NCI-H2227 (cell line): ENCODE measurements at regions not wholly inside any gene's neighbourhood (a gene's known extent, or its start where the extent isn't known, plus 50 kb on each side); places are given as distances from the start of the nearest gene placed in this dataset.
"Not testable (repeated sequence)": the region's sequence is repeated elsewhere in the genome, so short reads cannot be mapped to it uniquely, and the experiment has no call there.

ENCODE experiments used
- DNase-seq: peaks from one replicate; lab custom pipeline; 2025; ENCODE audit not compliant: unreplicated experiment; lab: John Stamatoyannopoulos, UW

DNA sequence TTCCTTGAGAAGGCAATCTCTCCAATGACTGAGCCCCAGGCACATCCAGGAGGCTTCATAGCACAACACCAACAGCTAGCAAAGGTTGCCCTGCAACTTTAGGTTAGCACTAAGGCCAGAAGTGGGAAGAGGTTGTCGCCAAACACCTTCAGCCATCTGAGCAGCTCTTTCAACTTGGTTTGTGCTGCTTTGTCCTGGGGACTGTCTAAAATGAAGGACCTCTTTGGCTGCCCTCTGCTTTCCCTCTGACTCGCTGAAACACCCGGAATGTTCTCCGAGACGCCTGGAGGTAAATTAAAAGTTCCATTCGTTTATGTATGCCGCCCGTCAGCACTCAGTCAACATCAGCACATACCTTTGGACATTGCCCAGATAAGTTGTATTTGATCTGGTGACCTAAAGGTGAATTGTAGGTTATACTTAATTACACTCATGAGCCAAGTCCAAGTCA is 121.2 kb upstream of the NR2F2 start:
- no peak for DNase-seq

DNA sequence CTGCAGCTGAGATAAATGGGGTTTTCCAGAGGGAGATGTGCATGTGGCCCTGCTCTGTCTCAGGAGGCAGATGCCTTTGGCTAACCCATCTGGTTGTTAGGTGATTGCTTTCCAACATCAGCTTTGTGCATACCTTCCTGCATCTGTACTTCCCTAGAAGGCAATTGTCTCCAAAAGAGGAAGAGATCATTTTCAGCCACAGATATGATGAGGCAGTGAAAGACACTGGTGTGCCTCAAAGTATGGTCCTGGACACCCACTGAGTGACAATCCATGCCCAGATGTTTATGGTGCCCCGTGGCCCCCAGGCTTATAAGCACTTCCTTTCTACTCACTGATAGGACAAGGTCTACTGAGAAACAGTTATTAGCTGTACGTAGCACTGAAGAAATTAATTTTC is 117.5 kb upstream of the NR2F2 start:
- DNase-seq: no peak

DNA sequence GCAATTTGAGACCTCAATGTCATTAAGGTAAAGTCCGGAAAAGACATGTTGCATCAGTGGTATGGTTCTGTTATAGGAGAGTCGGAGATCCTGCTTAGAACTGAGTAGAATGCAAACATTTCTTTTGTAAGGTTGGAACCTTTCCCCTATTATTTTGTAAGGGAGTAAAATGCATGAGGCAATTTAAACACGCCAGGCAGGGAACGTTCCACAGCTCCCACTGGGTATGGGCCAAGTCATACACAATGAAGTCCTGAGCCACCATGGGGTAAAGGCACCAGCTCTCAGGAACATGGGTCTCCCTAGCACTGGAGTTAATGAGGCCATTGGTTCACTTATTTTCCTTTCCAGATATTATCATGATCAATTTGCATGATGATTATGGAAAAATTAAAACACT is 116.6 kb upstream of the NR2F2 start:
- DNase-seq: no peak

DNA sequence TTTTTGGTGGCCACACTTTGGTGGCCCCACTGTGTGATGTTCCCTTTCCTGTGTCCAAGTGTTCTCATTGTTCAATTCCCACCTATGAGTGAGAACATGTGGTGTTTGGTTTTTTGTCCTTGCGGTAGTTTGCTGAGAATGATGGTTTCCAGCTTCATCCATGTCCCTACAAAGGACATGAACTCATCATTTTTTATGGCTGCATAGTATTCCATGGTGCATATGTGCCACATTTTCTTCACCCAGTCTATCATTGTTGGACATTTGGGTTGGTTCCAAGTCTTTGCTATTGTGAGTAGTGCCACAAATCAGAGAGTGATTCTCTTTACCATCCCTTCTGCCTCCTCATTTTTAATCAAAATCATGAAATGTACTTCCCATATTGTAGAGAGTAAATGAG is 114.0 kb upstream of the NR2F2 start:
- DNase-seq: not testable (repeated sequence)

DNA sequence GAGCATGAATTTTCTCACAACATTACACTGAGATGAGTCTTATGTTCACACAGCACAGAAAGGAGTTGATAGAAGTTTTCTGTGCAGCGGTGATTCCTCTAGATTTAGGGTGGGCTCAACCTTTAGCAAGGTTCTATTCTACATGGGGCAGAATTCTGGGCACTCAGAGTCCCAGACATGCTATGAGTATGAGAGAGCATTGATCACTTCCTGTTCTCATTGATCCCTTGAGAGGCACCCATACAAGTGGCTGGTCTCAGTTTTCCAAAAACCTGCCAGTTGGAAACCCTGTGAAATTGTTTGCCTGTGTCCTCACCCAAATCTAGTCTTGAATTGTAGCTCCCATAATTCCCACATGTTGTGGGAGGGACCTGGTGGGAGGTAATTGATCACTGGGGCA is 112.5 kb upstream of the NR2F2 start:
- DNase-seq: no peak

DNA sequence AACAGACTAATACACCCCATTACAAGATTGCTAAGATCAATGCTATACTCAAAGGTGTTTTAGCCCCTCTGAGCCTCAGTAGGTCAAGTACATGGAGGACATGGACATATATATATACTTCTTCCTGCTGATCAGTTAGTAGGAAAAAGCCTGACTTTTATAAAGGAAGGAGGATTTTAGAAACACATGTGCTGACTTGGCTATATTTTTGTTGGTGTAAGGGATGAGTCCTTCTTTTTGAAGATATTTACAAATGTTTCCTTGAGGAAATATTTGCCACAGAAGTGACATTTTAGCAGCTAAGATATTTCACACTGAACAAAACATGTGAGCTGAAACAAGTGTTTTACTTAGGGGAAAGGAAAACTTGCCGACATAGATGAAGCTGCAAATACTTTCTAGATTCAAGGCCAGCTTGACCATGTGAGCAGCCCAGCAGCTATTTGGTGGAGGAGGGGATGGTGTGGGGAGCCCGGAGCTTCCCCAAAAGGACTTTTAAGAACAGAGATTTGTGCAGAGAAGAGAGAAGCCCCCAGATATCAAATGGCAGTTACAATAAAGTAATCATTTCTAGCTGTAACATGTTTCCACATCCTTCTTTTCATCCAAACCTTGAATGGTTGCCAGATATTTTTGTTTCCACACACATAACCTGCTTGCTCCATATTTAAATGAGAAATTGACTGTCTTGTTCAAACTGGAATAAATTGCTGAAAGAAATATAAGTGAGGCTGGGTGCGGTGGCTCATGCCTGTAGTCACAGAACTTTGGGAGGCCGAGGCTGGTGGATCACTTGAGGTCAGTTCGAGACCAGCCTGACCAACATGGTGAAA is 111.7 kb upstream of the NR2F2 start:
- no peak for DNase-seq

DNA sequence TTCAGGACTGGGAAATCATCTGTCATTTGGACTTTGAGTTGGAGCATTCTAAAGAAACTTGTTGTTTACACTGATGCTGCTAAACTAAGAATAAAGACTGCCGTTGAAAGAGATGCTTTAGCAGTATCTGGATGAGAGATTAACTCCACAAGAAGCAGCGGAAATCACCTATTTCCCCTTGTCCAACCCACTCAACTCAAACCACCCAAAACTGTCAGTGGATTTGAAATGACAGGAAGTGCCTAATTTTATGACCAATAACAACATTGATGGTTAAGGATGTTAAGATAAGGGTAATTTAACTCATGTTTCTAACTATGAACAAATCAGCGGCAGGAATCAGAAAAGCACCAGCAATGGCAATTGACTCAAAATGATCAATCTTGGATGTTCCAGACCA is 110.8 kb upstream of the NR2F2 start:
- DNase-seq: no peak

DNA sequence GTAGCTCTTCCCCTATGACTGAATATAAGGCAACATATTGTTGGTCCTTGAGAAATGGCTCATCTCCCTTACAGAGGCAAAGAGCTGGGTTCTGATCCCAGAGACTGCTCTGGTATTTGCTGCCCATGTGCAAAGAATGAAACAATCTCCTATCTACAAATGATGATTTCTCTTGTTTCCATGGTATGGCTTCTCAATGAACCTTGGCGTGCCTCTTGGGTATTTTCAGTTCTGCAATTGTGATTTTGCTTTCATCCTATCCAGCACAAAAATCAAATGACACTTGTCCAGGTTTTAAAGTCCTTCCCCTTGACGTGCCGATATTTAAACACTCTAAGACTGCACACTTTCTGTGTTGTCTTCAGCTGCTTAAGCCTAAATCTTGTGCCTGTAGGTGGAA is 109.8 kb upstream of the NR2F2 start:
- no peak for DNase-seq

DNA sequence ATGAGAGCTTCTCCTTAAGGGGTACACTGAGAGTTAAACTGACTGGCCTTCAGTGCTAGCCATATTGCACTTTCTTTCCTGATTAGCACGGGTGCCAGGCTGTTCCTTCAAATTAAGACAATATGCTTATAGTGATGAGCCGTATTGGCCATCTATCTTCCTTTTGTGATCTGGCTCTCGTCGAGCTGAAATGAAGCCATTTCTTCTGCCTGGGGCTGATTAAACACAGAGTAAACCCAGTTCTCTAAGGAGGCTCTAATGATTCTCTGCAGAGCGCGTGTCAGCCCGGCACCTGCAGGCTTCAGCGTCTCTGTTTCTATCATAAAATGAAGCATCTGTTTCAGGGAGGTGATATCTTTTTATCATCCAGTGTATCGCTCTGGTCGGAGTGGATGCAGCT is 107.5 kb upstream of the NR2F2 start:
- DNase-seq: no peak

DNA sequence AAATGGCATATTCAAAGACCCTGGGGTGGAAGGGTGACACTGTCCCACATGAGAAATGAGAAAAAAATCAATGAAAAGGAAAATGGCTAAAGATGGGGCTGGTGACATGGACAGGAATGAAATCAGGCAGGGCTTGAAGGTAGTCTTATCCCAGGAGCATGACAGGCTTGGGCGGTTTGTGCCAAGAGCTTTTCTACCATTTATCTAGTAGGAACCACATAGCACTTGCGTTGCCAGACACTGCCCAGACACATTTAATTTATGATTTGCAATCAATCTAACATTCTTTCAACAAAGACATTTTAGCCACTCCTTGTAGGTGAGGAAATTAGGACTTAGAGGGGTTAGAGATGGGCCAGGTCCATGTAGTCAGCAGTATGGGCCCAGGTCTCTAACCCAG is 106.6 kb upstream of the NR2F2 start:
- DNase-seq: no peak

DNA sequence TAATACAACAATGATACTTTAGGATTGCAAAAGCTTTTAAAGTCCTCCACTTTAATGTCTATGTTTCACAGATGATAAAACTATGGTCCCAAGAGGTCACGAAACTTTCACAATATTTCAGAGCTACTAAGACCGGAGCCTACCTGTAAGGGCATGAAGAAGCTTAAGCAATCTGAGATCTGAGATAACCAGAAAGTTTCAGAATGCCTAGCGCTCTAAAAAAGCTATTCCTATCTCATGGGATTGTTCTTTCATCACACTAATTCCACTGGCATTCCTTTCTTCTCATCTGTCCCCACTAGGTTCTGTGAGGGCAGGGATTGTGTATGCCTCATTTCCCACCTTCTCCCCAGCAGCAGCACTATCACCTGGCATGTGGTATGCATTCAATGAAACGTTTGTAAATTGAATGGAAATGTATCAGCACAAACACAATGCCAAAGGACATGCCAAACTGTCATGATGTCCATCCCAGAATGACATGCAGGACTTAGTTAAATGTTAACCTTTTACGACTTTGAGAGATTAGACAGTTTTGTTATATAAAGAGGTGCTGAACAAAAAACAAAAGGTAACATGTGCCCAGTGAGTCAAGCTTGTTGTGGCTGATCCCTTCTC is 104.7 kb upstream of the NR2F2 start:
- no peak for DNase-seq

DNA sequence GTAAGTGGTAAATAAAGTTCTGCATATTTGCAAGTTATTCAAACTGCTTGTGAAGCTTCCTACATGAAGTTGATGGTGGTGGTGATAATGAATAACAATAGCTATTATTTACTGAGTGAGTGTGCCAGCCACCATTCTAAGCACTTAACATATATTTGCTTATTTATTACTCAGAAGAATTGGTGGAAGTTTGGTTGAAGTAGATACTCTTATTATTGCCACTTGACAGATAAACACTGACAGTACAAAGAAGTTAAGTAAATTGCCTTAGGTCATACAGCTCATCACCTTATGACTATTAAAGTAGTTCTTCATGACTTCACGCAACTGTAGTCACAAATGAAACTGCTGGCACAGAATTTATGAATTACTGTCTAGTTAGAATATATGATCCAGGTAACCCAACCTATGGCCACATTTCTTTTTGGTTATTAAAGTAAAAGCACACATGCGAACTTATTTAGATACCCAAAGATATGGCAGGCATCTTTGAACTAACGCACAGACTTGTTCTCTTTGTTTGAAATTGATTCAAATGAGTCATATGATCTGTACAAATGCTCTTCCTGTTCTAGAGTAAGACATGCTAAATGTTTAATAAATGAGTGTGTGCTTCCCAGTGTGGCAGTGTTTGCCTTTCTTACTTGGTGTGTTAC is 99.8 kb upstream of the NR2F2 start:
- DNase-seq: no peak

DNA sequence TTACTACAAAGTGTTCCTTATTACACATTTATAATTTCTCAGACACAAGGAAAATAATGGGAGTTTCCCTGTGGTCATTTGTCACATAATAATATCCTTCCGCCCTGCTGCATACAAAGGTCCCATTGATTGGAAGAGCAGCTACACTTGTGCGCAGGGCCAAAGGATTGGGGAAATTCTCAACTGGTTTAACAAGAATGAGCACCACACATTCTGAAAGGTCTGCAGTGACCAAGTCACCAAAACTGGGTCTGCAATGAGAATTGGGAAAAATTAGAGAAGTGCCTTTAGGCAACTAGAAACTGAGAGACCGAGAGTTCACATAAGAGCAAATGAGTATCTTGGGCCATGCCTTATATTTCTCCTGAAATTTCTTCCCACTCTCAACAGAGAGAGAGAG is 98.2 kb upstream of the NR2F2 start:
- no peak for DNase-seq

DNA sequence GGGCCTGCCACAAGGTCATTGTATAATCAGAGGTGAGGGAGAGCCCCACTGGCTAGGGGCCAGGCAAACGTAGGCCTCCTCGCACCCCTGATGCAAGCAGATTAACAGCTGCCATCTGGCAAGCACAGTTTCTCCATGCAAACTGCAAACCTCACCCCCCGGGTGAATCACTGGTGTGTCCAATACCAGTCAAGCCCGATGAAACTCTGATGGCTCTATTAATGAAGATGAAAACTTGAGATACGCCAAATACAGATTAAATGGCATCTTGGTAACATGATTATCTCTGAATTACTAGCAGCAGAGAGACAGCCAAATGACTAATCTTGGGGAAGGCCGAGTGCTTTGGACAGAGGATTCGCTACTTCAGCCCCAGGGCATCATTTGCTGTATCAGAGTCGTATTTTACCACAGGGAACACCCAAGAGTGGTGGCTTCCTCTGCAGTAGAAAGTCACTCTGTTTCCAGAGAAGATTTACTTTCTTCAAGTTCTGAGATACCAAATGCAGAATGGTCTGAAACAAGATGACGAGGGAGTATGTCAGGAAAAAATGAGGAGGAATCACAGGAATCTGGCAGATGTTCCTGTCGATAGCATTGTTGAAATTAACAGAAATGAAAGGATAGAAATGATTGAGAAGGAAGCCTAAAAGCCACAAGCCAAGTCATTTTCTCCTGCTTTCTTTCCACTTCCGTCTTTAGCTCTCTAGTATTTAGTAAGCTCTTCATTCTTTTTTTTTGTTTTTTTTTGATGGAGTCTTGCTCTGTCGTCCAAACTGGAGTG is 96.2 kb upstream of the NR2F2 start:
- DNase-seq: no peak

DNA sequence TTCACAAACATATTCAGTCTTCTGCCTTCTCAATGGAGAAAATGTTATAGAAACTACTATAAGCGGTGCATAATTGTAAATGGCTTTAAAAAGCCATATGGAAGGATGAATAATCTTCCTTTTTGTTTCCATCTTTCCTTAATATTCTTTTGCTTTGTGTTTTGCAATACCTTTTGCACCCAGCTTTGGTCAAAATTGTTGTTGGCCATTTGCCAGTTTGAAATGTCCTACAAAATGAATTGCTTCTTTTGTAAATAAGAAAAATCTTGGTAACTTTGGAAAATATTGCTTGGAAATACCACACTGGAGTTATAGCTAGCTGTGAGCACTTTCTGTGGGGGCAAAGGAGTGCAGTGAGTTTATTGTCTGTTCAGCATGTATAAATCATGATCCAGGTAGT is 93.5 kb upstream of the NR2F2 start:
- DNase-seq: no peak

DNA sequence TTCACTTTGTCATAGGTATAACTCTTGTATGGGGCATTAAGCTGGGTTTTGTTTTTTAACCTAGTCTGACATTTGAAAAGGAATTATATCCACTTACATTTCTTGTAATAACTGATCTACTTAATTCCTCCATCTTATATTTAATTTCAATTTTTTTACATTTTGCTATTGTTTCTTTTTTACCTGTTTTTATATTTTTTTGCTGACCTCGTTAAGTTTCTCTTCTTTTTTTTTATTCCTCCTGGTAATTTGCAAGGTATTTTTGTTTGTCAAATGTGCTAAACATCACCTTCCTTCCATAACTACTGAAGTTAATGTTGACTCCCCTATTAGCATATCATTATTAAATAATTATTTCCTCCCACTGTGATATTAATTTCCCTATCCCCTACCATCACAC is 87.7 kb upstream of the NR2F2 start:
- DNase-seq: no peak

DNA sequence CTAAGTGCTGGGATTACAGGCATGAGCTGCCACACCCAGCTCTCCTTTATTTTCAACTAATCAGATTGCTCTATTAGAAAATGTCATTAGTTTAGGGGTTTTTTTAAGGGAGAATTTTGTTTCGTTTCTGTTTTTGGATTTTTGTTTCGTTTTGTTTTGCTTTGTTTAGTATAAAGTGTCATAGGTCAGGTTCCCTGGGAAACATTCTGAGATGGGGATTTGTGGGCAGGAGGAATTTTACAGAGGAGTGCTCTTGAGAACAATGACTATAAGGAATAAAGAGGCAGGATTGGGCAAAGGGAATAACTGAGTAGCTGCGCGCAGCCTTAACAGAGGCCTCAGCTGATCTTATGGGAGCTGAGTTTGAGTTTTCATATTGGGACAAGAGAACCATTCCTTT is 86.8 kb upstream of the NR2F2 start:
- DNase-seq: no peak

DNA sequence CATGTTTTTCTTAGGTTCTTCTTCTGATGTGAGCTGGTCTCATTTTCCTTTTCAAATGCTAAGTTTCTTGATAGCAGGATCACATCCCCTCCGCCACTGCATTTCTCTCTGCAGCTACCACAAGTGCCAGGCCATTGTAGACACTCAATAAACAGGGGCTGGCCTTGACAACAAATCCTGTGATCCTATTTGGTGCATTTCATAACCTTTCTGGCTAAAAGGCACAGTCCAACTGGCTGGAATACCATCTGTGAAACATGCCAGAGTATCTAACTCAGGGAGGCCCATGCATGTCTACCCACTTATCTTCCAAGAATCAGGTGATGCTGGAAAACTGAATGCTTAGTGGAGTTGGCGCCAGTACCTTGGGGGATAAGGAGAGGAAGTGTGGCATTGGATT is 85.2 kb upstream of the NR2F2 start:
- no peak for DNase-seq

DNA sequence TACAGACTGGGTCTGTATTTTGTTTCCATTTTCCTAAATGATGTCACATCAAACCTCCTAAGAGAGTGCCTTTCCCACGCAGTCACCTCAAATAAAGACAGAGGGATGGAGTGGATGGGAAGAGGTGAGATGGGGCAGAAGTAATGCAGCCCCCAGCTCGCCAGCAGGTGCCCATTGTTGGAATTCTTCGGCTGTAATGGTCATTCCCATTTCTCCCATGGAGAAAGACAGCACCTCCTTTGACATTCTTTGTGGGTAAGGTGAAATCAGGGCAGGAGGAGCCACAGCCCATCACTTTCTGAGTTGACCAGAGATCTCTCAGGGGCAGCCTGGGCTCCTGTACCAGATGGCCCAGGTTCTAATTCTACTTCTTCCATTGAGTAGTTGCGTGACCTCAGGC is 84.4 kb upstream of the NR2F2 start:
- DNase-seq: no peak

DNA sequence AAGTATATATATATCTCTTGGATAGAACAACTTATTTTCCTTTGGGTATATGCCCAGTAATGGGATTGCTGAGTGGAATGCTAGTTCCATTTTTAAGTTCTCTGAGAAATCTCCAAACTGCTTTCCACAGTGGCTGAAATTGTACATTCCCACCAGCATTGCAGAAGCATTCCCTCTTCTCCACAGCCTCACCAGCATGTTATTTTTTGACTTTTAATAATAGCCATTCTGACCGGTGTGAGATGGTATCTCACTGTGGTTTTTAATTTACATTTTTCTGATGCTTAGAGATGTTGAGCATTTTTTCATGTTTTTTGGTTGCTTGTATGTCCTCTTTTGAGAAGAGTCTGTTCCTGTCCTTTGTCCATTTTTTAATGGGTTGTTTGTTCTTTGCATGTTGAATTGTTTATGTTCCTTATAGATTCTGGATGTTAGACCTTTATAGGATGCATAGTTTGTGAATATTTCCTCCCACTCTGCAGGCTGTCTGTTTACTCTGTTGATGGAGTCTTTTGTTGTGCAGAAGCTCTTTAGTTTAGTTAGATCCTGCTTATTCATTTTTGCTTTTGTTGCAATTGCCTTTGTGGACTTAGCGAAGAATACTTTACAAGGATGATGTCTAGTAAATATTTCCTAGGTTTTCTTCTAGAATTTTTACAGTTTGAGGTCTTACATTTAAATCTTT is 82.7 kb upstream of the NR2F2 start:
- no peak for DNase-seq

DNA sequence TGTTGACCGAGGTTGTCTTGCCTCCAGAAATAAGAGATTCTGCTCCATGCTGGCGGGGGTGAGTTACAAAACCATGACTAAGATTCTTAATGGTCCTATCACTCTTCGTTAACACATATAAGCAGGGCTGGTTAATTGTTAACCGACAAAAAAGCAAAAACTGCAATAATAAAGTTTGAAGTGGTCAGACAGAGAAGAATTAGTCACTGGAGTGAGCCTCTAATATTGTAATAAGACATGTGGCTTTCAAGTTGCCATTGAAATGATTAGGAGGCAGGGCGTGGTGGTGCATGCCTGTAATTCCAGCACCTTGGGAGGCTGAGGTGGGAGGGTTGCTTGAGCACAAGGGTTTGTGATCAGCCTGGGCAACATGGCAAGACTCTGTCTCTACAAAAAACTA is 78.4 kb upstream of the NR2F2 start:
- DNase-seq: no peak
